Urinary bladder (tissue), 3 donors: ENCODE measurements at regions not wholly inside any gene's neighbourhood (a gene's known extent, or its start where the extent isn't known, plus 50 kb on each side); places are given as distances from the start of the nearest gene placed in this dataset.

Source experiments
- DNase-seq: peaks from one replicate; pipeline ENCODE4 v3.0.0-alpha.2; 2015; ENCODE audit errors: extremely low spot score
- H3K27ac ChIP-seq: one replicate; pipeline ENCODE4 v1.5.1; 2013; ENCODE audit warnings: low read depth, mild to moderate bottlenecking, moderate library complexity
- H3K36me3 ChIP-seq: one replicate; pipeline ENCODE4 v1.6.1; 2013; ENCODE audit warnings: mild to moderate bottlenecking, moderate library complexity; ENCODE audit not compliant: insufficient read depth
- H3K4me1 ChIP-seq: one replicate; pipeline ENCODE4 v1.6.1; 2013; ENCODE audit warnings: mild to moderate bottlenecking, moderate library complexity; ENCODE audit not compliant: insufficient read depth
- H3K4me3 ChIP-seq: one replicate; pipeline ENCODE4 v1.5.1; 2013; ENCODE audit warnings: low read depth, low read length
- WGBS: extraction: QIAGEN DNeasy Blood & Tissue Kit; methylation state at CpG from one replicate; pipeline ENCODE4 v1.1.7; 2013; 5-methylcytosine and 5-hydroxymethylcytosine counted together
- donor health status: healthy with polysubstance abuse.
- donor health status: healthy.

DNA sequence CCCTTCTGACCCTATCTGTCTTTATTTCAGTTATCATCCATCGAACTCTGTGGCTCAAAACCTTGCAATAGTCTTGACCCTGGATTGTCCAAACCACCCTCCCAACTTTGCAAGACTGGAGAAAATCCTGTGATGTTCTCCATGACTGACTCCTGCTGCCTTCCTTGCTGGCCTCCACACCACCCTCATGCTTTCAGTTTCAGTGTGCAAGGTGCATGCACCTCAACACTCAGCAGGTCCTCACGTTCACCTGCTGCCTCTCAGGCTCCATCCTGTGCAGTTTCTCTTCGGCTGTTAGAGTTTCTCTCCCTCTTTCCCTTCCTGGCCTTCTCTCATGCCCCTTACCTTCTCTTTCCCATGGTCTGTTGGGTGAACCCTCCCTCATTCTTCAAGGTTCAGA, 59.4 kb upstream of the ASIC2 start:
- no peaks in the 10 kb centered on the region for H3K4me1 ChIP-seq
- H3K36me3 ChIP-seq: no peaks in the 10 kb centered on the region
- 85% methylated on average over 3 of the region's 3 CpGs for WGBS
- no peak overlapping the region for H3K4me3 ChIP-seq
- DNase-seq: no peak
- H3K27ac ChIP-seq: no peak overlapping the region

DNA sequence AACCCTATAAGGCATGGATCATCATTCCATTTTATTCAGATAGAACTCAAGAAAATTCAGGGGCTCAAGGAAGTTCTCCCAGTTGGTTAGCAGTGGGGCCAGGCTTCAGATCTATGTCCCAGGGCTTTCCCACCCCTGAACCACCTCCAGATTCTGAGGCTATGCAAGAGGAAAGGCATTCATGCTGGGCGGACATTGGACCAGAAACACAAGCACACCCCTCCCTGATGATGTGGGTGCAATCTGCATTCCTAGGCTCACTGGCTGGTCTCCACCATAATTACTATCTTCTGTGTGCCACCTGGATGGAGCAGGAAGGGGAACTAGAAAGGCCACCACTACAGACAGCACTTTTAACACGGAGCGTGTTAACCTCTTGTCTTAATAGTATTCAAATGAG, 63.2 kb upstream of the ASIC2 start:
- H3K4me3 ChIP-seq: no peak overlapping the region
- 81% methylated on average over 3 of the region's 3 CpGs for WGBS
- no peaks in the 10 kb centered on the region for H3K4me1 ChIP-seq
- H3K27ac ChIP-seq: no peak overlapping the region
- H3K36me3 ChIP-seq: no peaks in the 10 kb centered on the region
- no peak for DNase-seq

DNA sequence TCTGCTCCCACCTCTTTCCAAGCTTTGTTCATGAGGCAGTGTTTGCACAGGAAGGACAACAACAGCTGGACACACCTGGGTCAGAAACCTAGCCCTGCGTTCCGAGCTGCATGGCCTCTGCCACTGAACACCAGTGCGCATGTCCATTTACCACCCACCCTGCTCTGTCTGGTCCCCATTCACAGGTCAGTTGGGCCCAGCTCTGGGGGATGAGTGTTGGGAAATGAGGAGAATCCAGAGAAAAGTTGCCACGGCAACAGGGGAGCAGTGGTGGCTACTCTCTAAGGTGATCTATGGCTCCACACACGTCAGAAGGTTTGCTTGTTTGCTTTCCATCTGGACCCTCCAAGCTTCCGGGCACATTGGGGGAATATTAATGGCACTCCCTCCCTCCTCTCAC, 70.4 kb upstream of the ASIC2 start:
- no peak for DNase-seq
- no peaks in the 10 kb centered on the region for H3K4me1 ChIP-seq
- H3K36me3 ChIP-seq: no peaks in the 10 kb centered on the region
- H3K4me3 ChIP-seq: no peak overlapping the region
- 67% methylated on average over 6 of the region's 6 CpGs for WGBS
- no peak overlapping the region for H3K27ac ChIP-seq

DNA sequence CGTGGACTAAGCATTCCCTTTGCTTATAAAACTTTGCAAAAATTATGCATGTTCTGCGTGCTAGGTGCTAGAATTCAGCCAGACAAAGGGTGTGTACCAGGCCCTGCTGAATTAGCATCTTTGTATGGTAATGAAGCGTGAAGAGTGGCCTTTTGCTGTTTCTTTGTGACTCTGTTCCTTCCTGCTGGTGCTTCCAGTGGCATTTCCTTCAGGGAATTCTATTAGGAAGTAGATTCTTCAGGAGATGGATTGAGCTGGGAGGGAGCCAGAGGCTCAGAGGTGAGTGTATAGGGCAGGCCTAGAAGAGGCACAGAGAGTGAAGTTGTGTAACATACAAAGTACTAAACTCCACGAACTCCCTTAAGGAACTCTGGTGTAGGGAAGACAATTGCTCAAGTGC, 73.9 kb upstream of the ASIC2 start:
- Histone ChIP-seq H3K4me1 (no peaks in the 10 kb centered on the region), H3K36me3 (no peaks in the 10 kb centered on the region), H3K27ac (no peak overlapping the region), H3K4me3 (no peak overlapping the region)
- DNase-seq: no peak
- WGBS: 58% methylated on average over 4 of the region's 4 CpGs

DNA sequence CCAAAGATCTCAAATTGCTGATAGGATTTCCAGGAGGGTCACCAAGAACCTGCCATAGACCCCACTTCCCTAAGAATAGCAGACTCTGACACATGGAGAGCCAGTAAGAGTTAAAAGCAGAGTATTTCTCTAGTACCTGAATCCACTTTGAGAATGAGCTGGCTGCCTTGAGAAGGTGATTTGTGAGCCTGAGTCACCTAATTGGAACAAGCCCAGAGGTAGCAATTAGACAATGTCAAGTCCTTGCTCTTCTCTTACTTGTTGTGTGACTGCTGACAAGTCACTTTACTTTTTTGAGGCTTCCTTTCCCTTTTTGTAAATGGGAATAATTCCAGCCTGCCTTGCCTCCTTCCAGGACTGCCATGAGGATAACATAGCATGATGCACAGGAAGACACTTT, 76.1 kb upstream of the ASIC2 start:
- Histone ChIP-seq H3K36me3 (no peaks in the 10 kb centered on the region), H3K27ac (no peak overlapping the region), H3K4me3 (no peak overlapping the region), H3K4me1 (no peaks in the 10 kb centered on the region)
- DNase-seq: no peak

DNA sequence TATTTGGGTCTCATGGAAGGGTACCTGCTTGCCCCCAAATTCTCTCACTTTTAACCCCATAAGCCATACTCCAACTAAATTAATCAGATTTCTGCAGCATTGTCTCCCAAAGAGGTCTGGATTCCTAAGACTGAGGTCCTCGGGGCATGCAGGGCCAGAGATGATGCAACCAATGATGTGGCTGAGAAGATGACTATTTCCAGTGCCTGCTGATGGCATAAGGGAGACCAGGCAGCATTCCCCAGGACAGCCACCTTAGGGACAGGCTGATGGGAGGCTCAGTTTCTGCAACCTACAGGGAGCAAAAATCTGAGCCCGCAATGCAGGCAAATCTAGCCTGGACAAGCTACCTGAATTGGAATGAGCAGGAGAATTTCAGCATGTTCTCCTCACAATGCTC, 76.8 kb upstream of the ASIC2 start:
- no peak overlapping the region for H3K4me3 ChIP-seq
- 69% methylated on average over 2 of the region's 2 CpGs for WGBS
- no peaks in the 10 kb centered on the region for H3K4me1 ChIP-seq
- no peaks in the 10 kb centered on the region for H3K36me3 ChIP-seq
- DNase-seq: no peak
- H3K27ac ChIP-seq: no peak overlapping the region

DNA sequence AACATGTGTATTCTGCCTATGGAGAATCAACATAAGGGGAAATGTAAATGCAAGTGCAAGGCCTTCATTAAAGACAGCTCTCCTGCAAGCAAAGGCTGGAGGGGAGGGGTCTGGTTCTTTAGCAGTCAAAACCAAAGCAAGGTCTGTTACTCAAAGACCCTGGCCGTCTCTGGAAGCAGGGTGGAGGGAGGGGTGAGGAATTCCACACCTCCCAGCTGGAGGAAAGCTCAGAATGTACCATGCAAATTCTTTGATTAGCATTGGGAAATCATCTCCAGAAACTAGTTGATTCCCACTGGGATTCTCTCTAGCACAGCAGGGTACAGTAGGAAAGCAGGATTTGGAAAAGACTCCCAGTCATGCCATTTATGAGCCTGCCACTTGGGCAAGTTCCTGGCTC, 77.3 kb upstream of the ASIC2 start:
- DNase-seq: no peak
- no peak overlapping the region for H3K4me3 ChIP-seq
- no peaks in the 10 kb centered on the region for H3K4me1 ChIP-seq
- no peaks in the 10 kb centered on the region for H3K36me3 ChIP-seq
- H3K27ac ChIP-seq: no peak overlapping the region
- WGBS: 38% methylated on average over 1 of the region's 1 CpG

DNA sequence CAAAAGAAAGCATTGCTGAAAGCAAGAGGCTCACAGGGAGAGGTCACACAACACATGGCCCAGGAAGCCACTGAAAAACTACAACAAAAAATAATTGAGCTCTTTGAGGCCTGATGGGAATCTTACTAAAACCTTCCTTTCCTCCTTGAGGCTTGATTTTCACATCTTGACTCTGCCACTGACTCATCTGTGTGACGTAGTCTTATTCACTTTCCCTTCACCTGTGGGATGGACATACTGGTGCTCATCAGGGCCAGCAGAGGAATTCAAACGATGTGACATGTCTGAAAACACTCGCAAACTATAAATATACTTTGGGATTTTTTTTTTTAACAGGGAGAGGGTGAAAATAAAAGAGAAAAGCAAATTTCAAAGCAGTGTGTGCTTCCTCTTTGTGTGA, 78.3 kb upstream of the ASIC2 start:
- Histone ChIP-seq H3K36me3 (no peaks in the 10 kb centered on the region), H3K4me1 (no peaks in the 10 kb centered on the region), H3K4me3 (no peak overlapping the region), H3K27ac (no peak overlapping the region)
- DNase-seq: no peak
- WGBS: 60% methylated on average over 3 of the region's 3 CpGs

DNA sequence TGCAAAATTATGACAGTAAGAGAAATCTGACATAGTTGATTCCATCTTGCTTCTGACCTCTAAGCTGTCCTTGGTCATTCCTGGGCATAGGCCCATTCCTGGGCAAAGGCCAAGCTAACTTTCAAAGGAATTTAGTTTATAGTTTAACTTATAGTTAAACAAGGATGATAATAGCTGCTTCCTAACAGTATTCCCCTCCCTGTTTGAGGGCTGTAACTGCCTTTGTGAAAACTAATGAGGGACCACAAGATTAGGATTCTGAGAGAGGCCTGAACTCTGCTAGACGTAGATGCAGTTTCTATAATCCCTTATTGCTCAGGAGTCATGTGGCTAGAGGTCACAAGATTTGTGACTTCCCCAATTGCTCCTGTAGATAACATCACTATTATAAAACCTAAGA, 80.2 kb upstream of the ASIC2 start:
- WGBS: 75% methylated on average over 1 of the region's 1 CpG
- H3K4me1 ChIP-seq: no peaks in the 10 kb centered on the region
- DNase-seq: no peak
- no peak overlapping the region for H3K27ac ChIP-seq
- no peaks in the 10 kb centered on the region for H3K36me3 ChIP-seq
- H3K4me3 ChIP-seq: no peak overlapping the region

DNA sequence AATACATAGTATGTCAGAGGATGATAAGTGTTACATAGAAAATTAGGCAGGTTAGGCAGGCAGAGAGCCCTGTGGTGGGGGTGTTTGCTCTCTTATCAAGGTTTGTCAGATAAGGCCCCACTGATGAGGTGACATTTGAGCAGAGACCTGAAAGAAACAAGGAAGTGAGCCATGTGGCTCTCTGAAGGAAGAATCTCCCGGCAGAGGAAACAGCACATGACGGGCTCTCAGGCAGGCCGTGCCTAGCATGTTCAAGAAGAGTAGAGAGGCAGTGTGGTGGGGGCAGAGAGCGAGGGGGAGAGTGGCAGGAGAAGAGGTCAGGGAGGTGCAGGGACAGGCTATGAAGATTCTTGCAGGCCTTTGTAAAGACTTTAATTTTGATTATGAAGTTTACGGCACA, 82.0 kb upstream of the ASIC2 start:
- Histone ChIP-seq H3K4me1 (no peaks in the 10 kb centered on the region), H3K27ac (no peak overlapping the region), H3K36me3 (no peaks in the 10 kb centered on the region), H3K4me3 (no peak overlapping the region)
- no peak for DNase-seq
- 60% methylated on average over 5 of the region's 5 CpGs for WGBS

DNA sequence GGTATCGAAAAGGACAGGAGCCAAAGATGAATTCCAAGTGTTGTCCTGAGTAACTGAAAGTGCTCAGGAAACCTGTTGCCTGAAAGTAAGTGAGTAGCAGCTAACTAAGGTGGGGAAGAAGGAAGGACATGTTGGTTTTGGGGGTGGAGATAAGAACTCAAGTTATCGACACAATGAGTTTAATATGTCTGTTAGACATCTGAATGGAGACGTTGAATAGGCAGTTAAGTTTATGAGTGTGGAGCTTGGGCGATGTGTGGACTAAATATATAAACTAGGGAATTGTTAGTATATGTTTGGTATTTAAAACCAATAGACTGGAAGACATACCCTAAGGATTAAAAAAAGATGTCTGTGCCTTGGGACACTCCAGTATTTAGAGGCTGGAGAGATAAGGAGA, 82.7 kb upstream of the ASIC2 start:
- H3K4me1 ChIP-seq: no peaks in the 10 kb centered on the region
- H3K27ac ChIP-seq: no peak overlapping the region
- DNase-seq: no peak
- no peaks in the 10 kb centered on the region for H3K36me3 ChIP-seq
- H3K4me3 ChIP-seq: no peak overlapping the region
- 51% methylated on average over 4 of the region's 4 CpGs for WGBS

DNA sequence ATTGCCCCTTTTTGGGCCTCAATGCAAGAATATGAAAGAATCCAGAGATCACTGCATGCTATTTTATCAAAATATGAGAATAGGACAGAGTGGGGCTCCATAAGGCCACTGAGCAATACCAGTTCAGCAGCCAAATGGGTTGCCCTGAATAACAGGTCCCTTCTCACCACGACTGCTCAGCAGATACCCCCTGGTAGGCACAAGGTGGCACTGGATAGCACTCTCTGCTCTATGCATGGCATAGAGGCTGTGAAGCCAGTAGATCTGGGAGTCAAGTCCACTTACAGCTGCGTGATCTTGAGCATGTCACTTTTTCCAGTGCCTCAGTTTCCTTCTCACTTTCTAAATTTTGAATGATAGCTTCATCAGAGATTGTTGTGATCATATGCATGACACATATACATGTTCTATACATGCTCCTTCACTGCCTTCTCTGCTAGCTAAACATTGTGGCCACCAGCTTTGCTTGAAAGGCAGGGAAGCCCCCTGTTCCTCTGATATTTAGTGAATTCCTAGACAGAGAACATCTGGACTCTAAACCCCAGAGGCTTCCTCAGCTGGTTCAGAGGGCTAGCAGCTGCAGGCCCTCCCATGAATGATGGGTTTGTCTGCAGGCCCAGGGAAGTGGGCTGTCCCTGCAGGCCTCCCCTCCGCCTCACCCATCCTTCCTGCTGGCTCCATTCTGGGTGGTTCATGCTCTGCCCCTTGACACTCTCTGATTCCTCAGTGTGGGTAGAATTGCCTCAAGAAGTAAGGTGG, 84.9 kb upstream of the ASIC2 start:
- Histone ChIP-seq H3K36me3 (no peaks in the 10 kb centered on the region), H3K27ac (no peak overlapping the region), H3K4me3 (no peak overlapping the region), H3K4me1 (no peaks in the 10 kb centered on the region)
- no peak for DNase-seq
- WGBS: 80% methylated on average over 3 of the region's 3 CpGs

DNA sequence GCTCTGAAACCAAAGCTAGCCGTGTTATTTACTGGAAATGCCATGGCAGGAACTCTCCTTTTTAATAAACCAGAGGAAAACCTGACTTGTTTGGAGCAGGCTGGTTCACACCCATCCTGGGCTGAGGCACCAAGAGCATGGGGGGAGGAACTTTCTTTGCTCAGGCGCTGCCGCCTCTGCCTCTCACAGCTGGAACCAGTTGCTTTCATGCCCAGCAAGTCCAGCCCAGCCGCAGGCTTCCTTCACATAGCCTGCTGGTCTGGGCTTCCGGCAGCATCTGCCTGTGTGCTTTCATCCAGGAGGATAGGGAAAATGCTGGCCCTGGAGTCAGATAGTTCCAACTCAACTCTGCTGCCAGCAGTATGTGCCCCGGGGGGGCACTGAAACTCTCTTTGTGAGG, 88.1 kb upstream of the ASIC2 start:
- DNase-seq: no peak
- Histone ChIP-seq H3K36me3 (no peaks in the 10 kb centered on the region), H3K4me3 (no peak overlapping the region), H3K4me1 (no peaks in the 10 kb centered on the region), H3K27ac (no peak overlapping the region)
- 17% methylated on average over 6 of the region's 6 CpGs for WGBS

DNA sequence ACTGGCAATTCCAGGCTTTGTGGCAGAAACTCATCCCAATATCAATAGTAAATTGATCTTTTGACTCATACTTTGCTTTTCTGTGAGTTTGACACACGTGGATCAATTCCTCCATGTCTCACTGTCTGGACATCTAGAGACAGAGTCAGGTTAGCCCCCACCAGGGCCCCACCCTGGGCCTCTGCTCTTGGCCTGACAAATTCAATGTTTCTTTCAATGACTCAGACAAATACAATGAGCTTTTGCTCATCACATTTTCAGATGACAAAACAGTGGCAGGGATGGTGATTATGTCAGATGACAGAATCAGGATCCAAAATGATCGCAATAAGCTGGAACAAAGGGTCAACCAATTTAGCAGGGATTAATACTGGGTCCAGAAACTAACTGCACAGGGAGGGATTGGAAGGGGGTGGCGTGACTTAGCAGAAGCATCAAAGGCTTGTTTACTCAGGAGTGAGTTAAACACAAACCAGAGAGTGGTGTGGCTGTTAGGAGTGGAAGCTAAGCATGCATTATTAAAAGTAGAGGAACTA, 90.5 kb upstream of the ASIC2 start:
- H3K27ac ChIP-seq: no peak overlapping the region
- H3K36me3 ChIP-seq: no peaks in the 10 kb centered on the region
- H3K4me3 ChIP-seq: no peak overlapping the region
- WGBS: 70% methylated on average over 3 of the region's 3 CpGs
- DNase-seq: no peak
- H3K4me1 ChIP-seq: no peaks in the 10 kb centered on the region

DNA sequence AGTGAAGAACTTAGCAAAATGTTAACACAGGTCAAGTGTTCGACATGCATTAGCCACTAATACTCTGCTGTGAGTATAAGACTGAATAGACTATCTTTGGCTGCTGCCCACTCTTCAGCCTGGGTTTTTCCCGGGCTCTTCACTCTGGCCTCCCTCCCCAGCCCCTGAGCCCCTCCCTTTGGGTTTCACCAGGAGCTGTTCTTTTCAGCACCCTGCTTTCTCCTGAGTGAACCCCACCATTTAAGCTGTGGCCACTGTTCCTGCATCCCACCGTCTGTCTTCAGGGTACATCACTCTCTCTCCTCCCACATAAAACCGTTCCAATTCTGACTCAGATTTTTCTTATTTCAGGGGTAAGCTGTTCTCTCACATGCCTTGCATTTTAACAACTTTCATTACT, 92.0 kb upstream of the ASIC2 start:
- 31% methylated on average over 4 of the region's 4 CpGs for WGBS
- no peak overlapping the region for H3K4me3 ChIP-seq
- H3K27ac ChIP-seq: no peak overlapping the region
- H3K36me3 ChIP-seq: no peaks in the 10 kb centered on the region
- no peaks in the 10 kb centered on the region for H3K4me1 ChIP-seq
- DNase-seq: no peak
